Activated T-cell treated with anti-CD3 and anti-CD28 coated beads, Interleukin-2, amount 50 U/mL, for 72 hours (primary cell): ENCODE measurements at regions not wholly inside any gene's neighbourhood (a gene's known extent, or its start where the extent isn't known, plus 50 kb on each side); places are given as distances from the start of the nearest gene placed in this dataset.

ENCODE experiments used
- ATAC-seq, 2 donors: fragments of 150-1000 bp; cut with Tn5 transposase; replicated peaks in 1 of 2; 2 replicates each; pipeline ENCODE4 v1.10.0; 2021; ENCODE audit warnings: moderate library complexity in 2 of 2, mild to moderate bottlenecking in 1 of 2
- DNase-seq, 2 donors: peaks; one replicate each; pipeline ENCODE4 v3.0.0; 2021 to 2022; ENCODE audit warnings: mixed read lengths in 1 of 2
- H3K27ac Mint-ChIP-seq: one replicate; pipeline ENCODE4 v1.8.0; 2022; ENCODE audit warnings: mild to moderate bottlenecking, moderate library complexity, mixed read lengths
- H3K27me3 Mint-ChIP-seq: one replicate; pipeline ENCODE4 v1.8.0; 2022; ENCODE audit warnings: low read depth, mixed read lengths
- H3K36me3 Mint-ChIP-seq, 2 donors: one replicate each; pipeline ENCODE4 v1.8.0; 2022; ENCODE audit warnings: mixed read lengths in 2 of 2, mild to moderate bottlenecking in 1 of 2; ENCODE audit not compliant: insufficient read depth in 2 of 2
- H3K4me1 Mint-ChIP-seq: one replicate; pipeline ENCODE4 v1.8.0; 2022; ENCODE audit warnings: low read depth, mixed read lengths
- H3K4me3 Mint-ChIP-seq, 2 donors: one replicate each; pipeline ENCODE4 v1.8.0; 2022; ENCODE audit warnings: mild to moderate bottlenecking in 2 of 2, mixed read lengths in 2 of 2, moderate library complexity in 2 of 2
- H3K9me3 Mint-ChIP-seq, 2 donors: one replicate each; pipeline ENCODE4 v1.8.0; 2022; ENCODE audit warnings: mixed read lengths in 2 of 2

GRCh38 chr11:37612146-37612545, 1014.1 kb upstream of the RAG2 start:
- Mint-ChIP-seq H3K4me3 (no peak overlapping the region), H3K27me3 (no peaks in the 10 kb centered on the region), H3K4me1 (no peaks in the 10 kb centered on the region), H3K36me3 (no peaks in the 10 kb centered on the region), H3K9me3 (peaks cover 3 to 5% of the 10 kb centered on the region in 2 donors), H3K27ac (no peak overlapping the region)
- DNase-seq (no peak), ATAC-seq (no peak)

GRCh38 chr11:37605229-37605628, 1007.2 kb upstream of the RAG2 start:
- no peak for ATAC-seq
- peaks cover 5 to 8% of the 10 kb centered on the region in 2 donors for H3K9me3 Mint-ChIP-seq
- DNase-seq = no peak
- no peak overlapping the region for H3K4me3 Mint-ChIP-seq
- H3K36me3 Mint-ChIP-seq = no peaks in the 10 kb centered on the region
- no peak overlapping the region for H3K27ac Mint-ChIP-seq
- no peaks in the 10 kb centered on the region for H3K4me1 Mint-ChIP-seq
- no peaks in the 10 kb centered on the region for H3K27me3 Mint-ChIP-seq

GRCh38 chr11:37598381-37598780, 1000.3 kb upstream of the RAG2 start:
- Mint-ChIP-seq H3K36me3 (no peaks in the 10 kb centered on the region), H3K9me3 (peaks cover 3 to 9% of the 10 kb centered on the region in 2 donors), H3K27ac (no peak overlapping the region), H3K4me1 (no peaks in the 10 kb centered on the region), H3K27me3 (no peaks in the 10 kb centered on the region), H3K4me3 (no peak overlapping the region)
- DNase-seq (no peak), ATAC-seq (no peak)

GRCh38 chr11:37597776-37598175, 999.7 kb upstream of the RAG2 start:
- H3K9me3 Mint-ChIP-seq = peaks cover 3 to 9% of the 10 kb centered on the region in 2 donors
- ATAC-seq (no peak), DNase-seq (no peak)
- H3K36me3 Mint-ChIP-seq = no peaks in the 10 kb centered on the region
- H3K4me3 Mint-ChIP-seq = no peak overlapping the region
- H3K4me1 Mint-ChIP-seq = no peaks in the 10 kb centered on the region
- no peak overlapping the region for H3K27ac Mint-ChIP-seq
- H3K27me3 Mint-ChIP-seq = no peaks in the 10 kb centered on the region

GRCh38 chr11:37595845-37596244, 997.8 kb upstream of the RAG2 start:
- Mint-ChIP-seq H3K4me1 (no peaks in the 10 kb centered on the region), H3K4me3 (no peak overlapping the region), H3K27me3 (no peaks in the 10 kb centered on the region), H3K9me3 (peaks cover 0 to 1% of the 10 kb centered on the region in 2 donors), H3K36me3 (no peaks in the 10 kb centered on the region), H3K27ac (no peak overlapping the region)
- DNase-seq (no peak), ATAC-seq (no peak)

- Mint-ChIP-seq H3K36me3 (peaks cover 0 to 2% of the 10 kb centered on the region in 2 donors), H3K27me3 (no peaks in the 10 kb centered on the region), H3K4me1 (no peaks in the 10 kb centered on the region), H3K9me3 (peaks cover 5 to 7% of the 10 kb centered on the region in 2 donors), H3K27ac (no peak overlapping the region), H3K4me3 (no peak overlapping the region)
- ATAC-seq (no peak), DNase-seq (no peak)
Observed at GRCh38 chr11:37574361-37574760, 976.3 kb upstream of the RAG2 start.

GRCh38 chr11:37572491-37573171, 974.6 kb upstream of the RAG2 start:
- peaks cover 5 to 7% of the 10 kb centered on the region in 2 donors for H3K9me3 Mint-ChIP-seq
- no peaks in the 10 kb centered on the region for H3K4me1 Mint-ChIP-seq
- ATAC-seq (no peak), DNase-seq (no peak)
- peaks cover 0 to 2% of the 10 kb centered on the region in 2 donors for H3K36me3 Mint-ChIP-seq
- H3K4me3 Mint-ChIP-seq = no peak overlapping the region
- no peak overlapping the region for H3K27ac Mint-ChIP-seq
- no peaks in the 10 kb centered on the region for H3K27me3 Mint-ChIP-seq

GRCh38 chr11:37571246-37571645, 973.2 kb upstream of the RAG2 start:
- H3K9me3 Mint-ChIP-seq = peaks cover 5 to 7% of the 10 kb centered on the region in 2 donors
- H3K4me3 Mint-ChIP-seq = no peak overlapping the region
- no peak overlapping the region for H3K27ac Mint-ChIP-seq
- no peaks in the 10 kb centered on the region for H3K4me1 Mint-ChIP-seq
- H3K27me3 Mint-ChIP-seq = no peaks in the 10 kb centered on the region
- no peak for DNase-seq
- no peak for ATAC-seq
- peaks cover 0 to 2% of the 10 kb centered on the region in 2 donors for H3K36me3 Mint-ChIP-seq

- no peak for DNase-seq
- no peak overlapping the region for H3K4me3 Mint-ChIP-seq
- H3K36me3 Mint-ChIP-seq = no peaks in the 10 kb centered on the region
- no peaks in the 10 kb centered on the region for H3K27me3 Mint-ChIP-seq
- no peak overlapping the region for H3K27ac Mint-ChIP-seq
- peaks cover 4% of the 10 kb centered on the region in 2 donors for H3K9me3 Mint-ChIP-seq
- no peaks in the 10 kb centered on the region for H3K4me1 Mint-ChIP-seq
- no peak for ATAC-seq
Observed at GRCh38 chr11:37560991-37561390, 963.0 kb upstream of the RAG2 start.

- Mint-ChIP-seq H3K27me3 (no peaks in the 10 kb centered on the region), H3K9me3 (peaks cover 4% of the 10 kb centered on the region in 2 donors), H3K36me3 (no peaks in the 10 kb centered on the region), H3K4me1 (no peaks in the 10 kb centered on the region), H3K27ac (no peak overlapping the region), H3K4me3 (no peak overlapping the region)
- ATAC-seq (no peak), DNase-seq (no peak)
Observed at GRCh38 chr11:37560346-37560745, 962.3 kb upstream of the RAG2 start.

GRCh38 chr11:37558619-37559210, 960.7 kb upstream of the RAG2 start:
- H3K27ac Mint-ChIP-seq = no peak overlapping the region
- H3K4me3 Mint-ChIP-seq = no peak overlapping the region

GRCh38 chr11:37557990-37558389, 960.0 kb upstream of the RAG2 start:
- no peaks in the 10 kb centered on the region for H3K27me3 Mint-ChIP-seq
- H3K4me1 Mint-ChIP-seq = no peaks in the 10 kb centered on the region

More at GRCh38 chr11:37558619-37559210, 960.7 kb upstream of the RAG2 start:
- no peaks in the 10 kb centered on the region for H3K27me3 Mint-ChIP-seq
- DNase-seq (no peak), ATAC-seq (no peak)
- H3K4me1 Mint-ChIP-seq = no peaks in the 10 kb centered on the region
- H3K9me3 Mint-ChIP-seq = peaks cover 2 to 3% of the 10 kb centered on the region in 2 donors
- H3K36me3 Mint-ChIP-seq = no peaks in the 10 kb centered on the region

GRCh38 chr11:37552284-37552683, 954.2 kb upstream of the RAG2 start:
- DNase-seq (no peak), ATAC-seq (no peak)
- Mint-ChIP-seq H3K9me3 (peaks cover 2% of the 10 kb centered on the region in 2 donors), H3K27me3 (no peaks in the 10 kb centered on the region), H3K36me3 (no peaks in the 10 kb centered on the region), H3K27ac (no peak overlapping the region), H3K4me3 (no peak overlapping the region), H3K4me1 (no peaks in the 10 kb centered on the region)

More at GRCh38 chr11:37557990-37558389, 960.0 kb upstream of the RAG2 start:
- Mint-ChIP-seq H3K4me3 (no peak overlapping the region), H3K9me3 (peaks cover 2 to 3% of the 10 kb centered on the region in 2 donors), H3K36me3 (no peaks in the 10 kb centered on the region), H3K27ac (no peak overlapping the region)
- DNase-seq (no peak), ATAC-seq (no peak)

GRCh38 chr11:37544491-37544890, 946.5 kb upstream of the RAG2 start:
- no peak overlapping the region for H3K27ac Mint-ChIP-seq
- H3K4me3 Mint-ChIP-seq = no peak overlapping the region
- H3K4me1 Mint-ChIP-seq = no peaks in the 10 kb centered on the region
- peaks cover 0 to 2% of the 10 kb centered on the region in 2 donors for H3K36me3 Mint-ChIP-seq
- no peaks in the 10 kb centered on the region for H3K27me3 Mint-ChIP-seq
- DNase-seq (no peak), ATAC-seq (no peak)
- peaks cover 8% of the 10 kb centered on the region in 2 donors for H3K9me3 Mint-ChIP-seq
